Endothelial cell of umbilical vein (primary cell): ENCODE measurements at regions not wholly inside any gene's neighbourhood (a gene's known extent, or its start where the extent isn't known, plus 50 kb on each side); places are given as distances from the start of the nearest gene placed in this dataset.

Source experiments
- BruUV-seq: library from RNA; stranded (reverse); fragments of 400-500 nt; replicated peaks from 2 replicates; lab custom pipeline; 2021; lab: Mats Ljungman, UMichigan
- CTCF ChIA-PET: fragments of 300-600, 350-600 bp; sonication (Branson Sonifier 250); formaldehyde crosslinking; loops from one replicate; lab custom pipeline; 2021; ENCODE audit warnings: antibody characterized with exemption, inconsistent platforms; lab: Charles Lee
- POLR2A ChIA-PET: fragments of 300-600, 350-600 bp; sonication (Branson Sonifier 250); formaldehyde crosslinking; loops from one replicate; lab custom pipeline; 2021; ENCODE audit warnings: antibody characterized with exemption, inconsistent platforms; lab: Charles Lee
- DNase-seq: peaks from one replicate; pipeline ENCODE4 v3.0.0-alpha.2; 2011; ENCODE audit warnings: low read depth, low spot score
- FAIRE-seq: peaks from 2 replicates; lab custom pipeline; 2011; peaks lifted over from hg19 to GRCh38; lab: Jason Lieb, UNC
- H2AFZ ChIP-seq: 2 replicates; pipeline ENCODE4 v1.6.0; 2012; ENCODE audit warnings: low read depth, low read length, control low read depth, inconsistent platforms
- H3K27ac ChIP-seq: 2 replicates; pipeline ENCODE4 v1.5.1; 2011; ENCODE audit warnings: low read depth, mild to moderate bottlenecking, control low read depth, low read length, moderate library complexity; ENCODE audit not compliant: insufficient read depth
- H3K27me3 ChIP-seq, 2 experiments: 2 replicates each; pipeline versions ENCODE4 v1.6.0 to v1.6.1; 2011; ENCODE audit warnings: low read length in 2 of 2, mixed read lengths in 1 of 2; ENCODE audit not compliant: control insufficient read depth in 2 of 2, insufficient read depth in 2 of 2
- H3K36me3 ChIP-seq, 2 experiments: 2 replicates in 1 of 2; 3 replicates in 1 of 2; pipeline ENCODE4 v1.5.1; 2011; ENCODE audit warnings: low read length in 2 of 2, mild to moderate bottlenecking in 1 of 2, moderate library complexity in 1 of 2; ENCODE audit not compliant: control insufficient read depth in 2 of 2, insufficient read depth in 2 of 2; ENCODE audit errors: extremely low read depth in 1 of 2
- H3K4me1 ChIP-seq: 3 replicates; pipeline ENCODE4 v1.5.1; 2011; ENCODE audit warnings: mild to moderate bottlenecking, low read length; ENCODE audit not compliant: control insufficient read depth, insufficient read depth; ENCODE audit errors: extremely low read depth
- H3K4me2 ChIP-seq: 2 replicates; pipeline ENCODE4 v1.6.1; 2011; ENCODE audit warnings: low read length, control low read depth, mixed read lengths; ENCODE audit not compliant: insufficient read depth
- H3K4me3 ChIP-seq, 3 experiments: fragments of 200-600 bp in 1 of 3; sonication (generic), shearing (Covaris generic) in 1 of 3; replicated peaks in 1 of 3; 2 replicates each; pipeline ENCODE4 v1.5.1; 2011 to 2016; ENCODE audit warnings: control low read depth in 3 of 3, low read length in 3 of 3, mild to moderate bottlenecking in 2 of 3, inconsistent platforms in 1 of 3, low read depth in 1 of 3, moderate library complexity in 1 of 3; ENCODE audit not compliant: insufficient read depth in 1 of 3
- H3K79me2 ChIP-seq: 2 replicates; pipeline ENCODE4 v1.6.0; 2012; ENCODE audit warnings: low read length, inconsistent platforms; ENCODE audit not compliant: control insufficient read depth, insufficient read depth
- H3K9ac ChIP-seq: replicated peaks from 2 replicates; pipeline ENCODE3; 2011; ENCODE audit warnings: low read length, control low read depth; ENCODE audit not compliant: insufficient read depth; ENCODE audit errors: extremely low read depth
- H3K9me1 ChIP-seq: replicated peaks from 3 replicates; pipeline ENCODE4 v1.6.0; 2011; ENCODE audit warnings: mild to moderate bottlenecking, low read length; ENCODE audit not compliant: control insufficient read depth, insufficient read depth; ENCODE audit errors: extremely low read depth
- H3K9me3 ChIP-seq: replicated peaks from 2 replicates; pipeline ENCODE4 v1.5.1; 2012; ENCODE audit warnings: low read length, inconsistent platforms; ENCODE audit not compliant: control insufficient read depth, insufficient read depth
- H4K20me1 ChIP-seq: replicated peaks from 2 replicates; pipeline ENCODE3; 2011; ENCODE audit warnings: mild to moderate bottlenecking, low read length; ENCODE audit not compliant: control insufficient read depth, insufficient read depth; ENCODE audit errors: extremely low read depth
- EZH2 ChIP-seq: IDR thresholded peaks from 2 replicates; pipeline ENCODE4 v1.6.1; 2012; ENCODE audit warnings: borderline replicate concordance, low read depth, mild to moderate bottlenecking, moderate library complexity, low read length, inconsistent platforms; ENCODE audit not compliant: severe bottlenecking
- FOS ChIP-seq: IDR thresholded peaks from 2 replicates; pipeline ENCODE4 v1.6.1; 2011; ENCODE audit warnings: mild to moderate bottlenecking, low read length, moderate library complexity, borderline replicate concordance; ENCODE audit not compliant: insufficient read depth
- GATA2 ChIP-seq: IDR thresholded peaks from 2 replicates; pipeline ENCODE4 v1.7.0; 2011; ENCODE audit warnings: low read depth, mild to moderate bottlenecking, moderate library complexity, mixed read lengths, low read length; ENCODE audit not compliant: insufficient read length, insufficient read depth
- JUN ChIP-seq: IDR thresholded peaks from 2 replicates; pipeline ENCODE4 v1.6.1; 2011; ENCODE audit warnings: borderline replicate concordance, low read depth; ENCODE audit not compliant: insufficient read length, insufficient read depth
- MYC ChIP-seq: IDR thresholded peaks from one replicate; pipeline ENCODE4 v1.6.1; 2011; ENCODE audit warnings: mild to moderate bottlenecking, low read depth, low read length
- POLR2A ChIP-seq: IDR thresholded peaks from 2 replicates; pipeline ENCODE4 v1.6.1; 2012; ENCODE audit warnings: low read depth, mild to moderate bottlenecking, control low read depth, low read length
- POLR2AphosphoS5 ChIP-seq: IDR thresholded peaks from 2 replicates; pipeline ENCODE4 v1.6.1; 2012; ENCODE audit warnings: low read depth, mild to moderate bottlenecking, control low read depth, low read length, moderate library complexity; ENCODE audit not compliant: insufficient read depth
- dilution Hi-C: fragments of 300-500 bp; cut with MboI; formaldehyde crosslinking; loops from one replicate; pipeline ENCODE4 v1.15.0; 2019; ENCODE audit warnings: low sequenced_read_pairs; ENCODE audit not compliant: extremely low pct_ligation_motif_present
- intact Hi-C: fragments of 100-400 bp; cut with micrococcal nuclease; formaldehyde crosslinking; loops from one replicate; pipeline ENCODE4 v1.10.0; 2022
- TF ChIP-seq, protein P1 (sequence below), 2 donors: IDR thresholded peaks; 1 replicate in 1 of 2; 2 replicates in 1 of 2; pipeline ENCODE4 v1.5.1; 2011; ENCODE audit warnings: low read length in 2 of 2, mild to moderate bottlenecking in 2 of 2, moderate library complexity in 2 of 2, control low read depth in 1 of 2, inconsistent platforms in 1 of 2, low read depth in 1 of 2; ENCODE audit not compliant: insufficient read depth in 1 of 2; ENCODE audit errors: extremely low read depth in 1 of 2
- TF ChIP-seq, protein P2 (sequence below): IDR thresholded peaks from 2 replicates; pipeline ENCODE4 v1.6.1; 2011; ENCODE audit not compliant: insufficient read depth, insufficient read length

DNA sequence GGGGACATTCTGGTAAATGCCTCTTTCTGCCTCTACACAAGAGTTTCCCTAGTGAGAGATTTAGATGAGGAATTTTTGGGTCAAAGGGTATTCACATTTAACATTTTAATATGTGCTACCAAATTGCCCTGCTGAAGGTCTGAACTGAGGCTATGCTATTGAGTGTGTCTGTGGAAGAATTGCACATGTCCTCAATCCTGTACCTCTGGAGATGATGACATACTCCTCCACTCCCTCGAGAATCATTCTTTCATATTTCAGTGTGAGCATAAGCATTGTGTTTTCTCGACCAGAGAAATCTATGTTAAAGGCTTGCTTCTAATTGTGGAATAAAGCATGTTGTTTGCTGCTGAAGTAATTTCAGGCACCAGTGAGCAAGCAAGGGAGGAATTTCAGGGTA, 110.5 kb downstream of the TSN start:
- TF ChIP-seq EZH2 (no peak), POLR2AphosphoS5 (no peak), FOS (no peak), GATA2 (no peak), JUN (no peak), MYC (no peak), POLR2A (no peak)
- TF ChIP-seq, protein P1, sequence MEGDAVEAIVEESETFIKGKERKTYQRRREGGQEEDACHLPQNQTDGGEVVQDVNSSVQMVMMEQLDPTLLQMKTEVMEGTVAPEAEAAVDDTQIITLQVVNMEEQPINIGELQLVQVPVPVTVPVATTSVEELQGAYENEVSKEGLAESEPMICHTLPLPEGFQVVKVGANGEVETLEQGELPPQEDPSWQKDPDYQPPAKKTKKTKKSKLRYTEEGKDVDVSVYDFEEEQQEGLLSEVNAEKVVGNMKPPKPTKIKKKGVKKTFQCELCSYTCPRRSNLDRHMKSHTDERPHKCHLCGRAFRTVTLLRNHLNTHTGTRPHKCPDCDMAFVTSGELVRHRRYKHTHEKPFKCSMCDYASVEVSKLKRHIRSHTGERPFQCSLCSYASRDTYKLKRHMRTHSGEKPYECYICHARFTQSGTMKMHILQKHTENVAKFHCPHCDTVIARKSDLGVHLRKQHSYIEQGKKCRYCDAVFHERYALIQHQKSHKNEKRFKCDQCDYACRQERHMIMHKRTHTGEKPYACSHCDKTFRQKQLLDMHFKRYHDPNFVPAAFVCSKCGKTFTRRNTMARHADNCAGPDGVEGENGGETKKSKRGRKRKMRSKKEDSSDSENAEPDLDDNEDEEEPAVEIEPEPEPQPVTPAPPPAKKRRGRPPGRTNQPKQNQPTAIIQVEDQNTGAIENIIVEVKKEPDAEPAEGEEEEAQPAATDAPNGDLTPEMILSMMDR (IDR thresholded peaks at IDR 0.05; ENCODE audit: extremely low read depth in 1 of 2, insufficient read depth in 1 of 2, low read depth in 1 of 2, low read length in 2 of 2) = no peak
- TF ChIP-seq, protein P2, sequence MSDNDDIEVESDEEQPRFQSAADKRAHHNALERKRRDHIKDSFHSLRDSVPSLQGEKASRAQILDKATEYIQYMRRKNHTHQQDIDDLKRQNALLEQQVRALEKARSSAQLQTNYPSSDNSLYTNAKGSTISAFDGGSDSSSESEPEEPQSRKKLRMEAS = no peak
- Histone ChIP-seq H3K79me2 (no peaks in the 10 kb centered on the region), H3K4me3 (no peak overlapping the region), H3K4me1 (no peaks in the 10 kb centered on the region), H3K9me1 (no peaks in the 10 kb centered on the region), H3K27me3 (no peaks in the 10 kb centered on the region), H3K27ac (no peak overlapping the region), H3K9ac (no peak overlapping the region), H3K36me3 (no peaks in the 10 kb centered on the region), H3K9me3 (no peaks in the 10 kb centered on the region), H2AFZ (no peak overlapping the region), H4K20me1 (no peaks in the 10 kb centered on the region), H3K4me2 (no peak overlapping the region)
- no TSS peak for BruUV-seq
- DNase-seq (no peak), FAIRE-seq (no peak)
- intact Hi-C loops (no loop called here), dilution Hi-C loops (no loop called here)
- CTCF ChIA-PET = no interaction called here
- POLR2A ChIA-PET = no interaction called here
